ENCODE measurements at regions not wholly inside any gene's neighbourhood (a gene's known extent, or its start where the extent isn't known, plus 50 kb on each side); places are given as distances from the start of the nearest gene placed in this dataset.
"Not testable (repeated sequence)": the region's sequence is repeated elsewhere in the genome, so short reads cannot be mapped to it uniquely, and the experiment has no call there.

GRCh38 chr10:9111976-9112375 lies 1057.5 kb downstream of the GATA3 start:
- H2BK12ac ChIP-seq (ENCODE audit: low read length): no peak overlapping the region
- no peaks in the 10 kb centered on the region for H3K27me3 ChIP-seq (ENCODE audit: control insufficient read depth in 3 of 3, insufficient read depth in 3 of 3, low read depth in 1 of 3, low read length in 3 of 3)
- H2BK15ac ChIP-seq (ENCODE audit: low read length): no peak overlapping the region
- WGBS, 2 donors (ENCODE audit: extremely low coverage in 2 of 2, insufficient read length in 2 of 2, insufficient replicate concordance in 1 of 2): no CpG with 5 or more reads among the region's 4 CpGs
- no peak overlapping the region for H3K4me2 ChIP-seq (ENCODE audit: insufficient read depth, low read length, poor library complexity, severe bottlenecking)
- H3K14ac ChIP-seq (ENCODE audit: low read length): no peak overlapping the region
- no peaks in the 10 kb centered on the region for H3K36me3 ChIP-seq (replicated peaks in 1 of 2; ENCODE audit: control insufficient read depth in 2 of 2, insufficient read depth in 2 of 2, low read length in 2 of 2)
- H3K4me1 ChIP-seq (ENCODE audit: control insufficient read depth in 2 of 2, insufficient read depth in 1 of 2, low read depth in 1 of 2, low read length in 2 of 2): no peaks in the 10 kb centered on the region
- H2AK5ac ChIP-seq (ENCODE audit: low read depth, low read length): no peak overlapping the region
- no peak overlapping the region for H3K9ac ChIP-seq (ENCODE audit: low read depth, low read length, poor library complexity)
- no peak overlapping the region for H2AFZ ChIP-seq (ENCODE audit: low read length)
- H3K4me3 ChIP-seq (ENCODE audit: low read length in 2 of 2): no peak overlapping the region
- no peak overlapping the region for H4K91ac ChIP-seq (ENCODE audit: low read depth, low read length, poor library complexity)
- no peaks in the 10 kb centered on the region for H3K79me1 ChIP-seq (ENCODE audit: low read depth, low read length)
- H3K18ac ChIP-seq (ENCODE audit: low read length): no peak overlapping the region
- H3K9me3 ChIP-seq (replicated peaks in 1 of 2; ENCODE audit: control insufficient read depth in 2 of 2, insufficient read depth in 1 of 2, low read depth in 1 of 2, low read length in 2 of 2): no peaks in the 10 kb centered on the region
- H3K27ac ChIP-seq (replicated peaks; ENCODE audit: low read length): no peak overlapping the region
- H3K23ac ChIP-seq (ENCODE audit: low read depth, low read length, poor library complexity): no peak overlapping the region
- no peak overlapping the region for H4K8ac ChIP-seq (ENCODE audit: low read depth, low read length)
- H2BK120ac ChIP-seq (ENCODE audit: low read depth, low read length): no peak overlapping the region
- H3K4ac ChIP-seq (ENCODE audit: low read length): no peak overlapping the region
- no peak for DNase-seq (ENCODE audit: low spot score)
- no peak overlapping the region for H2BK5ac ChIP-seq (ENCODE audit: low read length)

- no CpG with 5 or more reads among the region's 4 CpGs for WGBS, 2 donors (ENCODE audit: extremely low coverage in 2 of 2, insufficient read length in 2 of 2, insufficient replicate concordance in 1 of 2)
Observed at GRCh38 chr10:9126728-9127127, 1072.2 kb downstream of the GATA3 start.

GRCh38 chr10:9137368-9137767 lies 1082.9 kb downstream of the GATA3 start:
- no peak overlapping the region for H3K4ac ChIP-seq (ENCODE audit: low read length)
- H3K9me3 ChIP-seq (replicated peaks in 1 of 2; ENCODE audit: control insufficient read depth in 2 of 2, insufficient read depth in 1 of 2, low read depth in 1 of 2, low read length in 2 of 2): no peaks in the 10 kb centered on the region
- H2BK15ac ChIP-seq (ENCODE audit: low read length): no peak overlapping the region
- no peaks in the 10 kb centered on the region for H3K36me3 ChIP-seq (replicated peaks in 1 of 2; ENCODE audit: control insufficient read depth in 2 of 2, insufficient read depth in 2 of 2, low read length in 2 of 2)
- H2BK5ac ChIP-seq (ENCODE audit: low read length): no peak overlapping the region
- H2AK5ac ChIP-seq (ENCODE audit: low read depth, low read length): no peak overlapping the region
- H4K91ac ChIP-seq (ENCODE audit: low read depth, low read length, poor library complexity): no peak overlapping the region
- WGBS, 2 donors (ENCODE audit: extremely low coverage in 2 of 2, insufficient read length in 2 of 2, insufficient replicate concordance in 1 of 2): no CpG with 5 or more reads among the region's 2 CpGs
- H4K8ac ChIP-seq (ENCODE audit: low read depth, low read length): no peak overlapping the region
- H2BK12ac ChIP-seq (ENCODE audit: low read length): no peak overlapping the region
- H3K79me1 ChIP-seq (ENCODE audit: low read depth, low read length): no peaks in the 10 kb centered on the region
- no peaks in the 10 kb centered on the region for H3K4me1 ChIP-seq (ENCODE audit: control insufficient read depth in 2 of 2, insufficient read depth in 1 of 2, low read depth in 1 of 2, low read length in 2 of 2)
- no peak overlapping the region for H3K4me2 ChIP-seq (ENCODE audit: insufficient read depth, low read length, poor library complexity, severe bottlenecking)
- H2BK120ac ChIP-seq (ENCODE audit: low read depth, low read length): no peak overlapping the region
- H3K14ac ChIP-seq (ENCODE audit: low read length): no peak overlapping the region
- H3K4me3 ChIP-seq (ENCODE audit: low read length in 2 of 2): no peak overlapping the region
- DNase-seq (ENCODE audit: low spot score): no peak
- no peak overlapping the region for H3K23ac ChIP-seq (ENCODE audit: low read depth, low read length, poor library complexity)
- H3K18ac ChIP-seq (ENCODE audit: low read length): no peak overlapping the region
- H3K27ac ChIP-seq (replicated peaks; ENCODE audit: low read length): no peak overlapping the region
- no peak overlapping the region for H3K9ac ChIP-seq (ENCODE audit: low read depth, low read length, poor library complexity)
- H3K27me3 ChIP-seq (ENCODE audit: control insufficient read depth in 3 of 3, insufficient read depth in 3 of 3, low read depth in 1 of 3, low read length in 3 of 3): no peaks in the 10 kb centered on the region
- H2AFZ ChIP-seq (ENCODE audit: low read length): no peak overlapping the region

More at GRCh38 chr10:9126728-9127127, 1072.2 kb downstream of the GATA3 start:
- H3K4ac ChIP-seq (ENCODE audit: low read length): no peak overlapping the region
- H3K18ac ChIP-seq (ENCODE audit: low read length): no peak overlapping the region
- no peak overlapping the region for H2BK5ac ChIP-seq (ENCODE audit: low read length)
- no peak overlapping the region for H3K9ac ChIP-seq (ENCODE audit: low read depth, low read length, poor library complexity)
- no peaks in the 10 kb centered on the region for H3K79me1 ChIP-seq (ENCODE audit: low read depth, low read length)
- no peak overlapping the region for H3K23ac ChIP-seq (ENCODE audit: low read depth, low read length, poor library complexity)
- DNase-seq (ENCODE audit: low spot score): no peak
- H2BK12ac ChIP-seq (ENCODE audit: low read length): no peak overlapping the region
- no peak overlapping the region for H3K27ac ChIP-seq (replicated peaks; ENCODE audit: low read length)
- H3K4me1 ChIP-seq (ENCODE audit: control insufficient read depth in 2 of 2, insufficient read depth in 1 of 2, low read depth in 1 of 2, low read length in 2 of 2): no peaks in the 10 kb centered on the region
- no peak overlapping the region for H2BK15ac ChIP-seq (ENCODE audit: low read length)
- no peaks in the 10 kb centered on the region for H3K36me3 ChIP-seq (replicated peaks in 1 of 2; ENCODE audit: control insufficient read depth in 2 of 2, insufficient read depth in 2 of 2, low read length in 2 of 2)
- H2AK5ac ChIP-seq (ENCODE audit: low read depth, low read length): no peak overlapping the region
- H3K27me3 ChIP-seq (ENCODE audit: control insufficient read depth in 3 of 3, insufficient read depth in 3 of 3, low read depth in 1 of 3, low read length in 3 of 3): no peaks in the 10 kb centered on the region
- H3K4me3 ChIP-seq (ENCODE audit: low read length in 2 of 2): no peak overlapping the region
- no peak overlapping the region for H2AFZ ChIP-seq (ENCODE audit: low read length)
- H3K14ac ChIP-seq (ENCODE audit: low read length): no peak overlapping the region
- no peak overlapping the region for H3K4me2 ChIP-seq (ENCODE audit: insufficient read depth, low read length, poor library complexity, severe bottlenecking)
- no peak overlapping the region for H2BK120ac ChIP-seq (ENCODE audit: low read depth, low read length)
- H3K9me3 ChIP-seq (replicated peaks in 1 of 2; ENCODE audit: control insufficient read depth in 2 of 2, insufficient read depth in 1 of 2, low read depth in 1 of 2, low read length in 2 of 2): no peaks in the 10 kb centered on the region
- H4K8ac ChIP-seq (ENCODE audit: low read depth, low read length): no peak overlapping the region
- no peak overlapping the region for H4K91ac ChIP-seq (ENCODE audit: low read depth, low read length, poor library complexity)

GRCh38 chr10:9138829-9139228 lies 1084.3 kb downstream of the GATA3 start:
- H3K27ac ChIP-seq (replicated peaks; ENCODE audit: low read length); H2BK12ac ChIP-seq (ENCODE audit: low read length); H2AK5ac ChIP-seq (ENCODE audit: low read depth, low read length); H4K8ac ChIP-seq (ENCODE audit: low read depth, low read length); H3K4me3 ChIP-seq (ENCODE audit: low read length in 2 of 2); H3K4ac ChIP-seq (ENCODE audit: low read length); H3K14ac ChIP-seq (ENCODE audit: low read length); H2BK120ac ChIP-seq (ENCODE audit: low read depth, low read length); H3K79me1 ChIP-seq (ENCODE audit: low read depth, low read length); H3K4me2 ChIP-seq (ENCODE audit: insufficient read depth, low read length, poor library complexity, severe bottlenecking); H2AFZ ChIP-seq (ENCODE audit: low read length); H3K23ac ChIP-seq (ENCODE audit: low read depth, low read length, poor library complexity); H3K18ac ChIP-seq (ENCODE audit: low read length); H3K27me3 ChIP-seq (ENCODE audit: control insufficient read depth in 3 of 3, insufficient read depth in 3 of 3, low read depth in 1 of 3, low read length in 3 of 3); H2BK5ac ChIP-seq (ENCODE audit: low read length); H3K36me3 ChIP-seq (replicated peaks in 1 of 2; ENCODE audit: control insufficient read depth in 2 of 2, insufficient read depth in 2 of 2, low read length in 2 of 2); DNase-seq (ENCODE audit: low spot score); H3K4me1 ChIP-seq (ENCODE audit: control insufficient read depth in 2 of 2, insufficient read depth in 1 of 2, low read depth in 1 of 2, low read length in 2 of 2); H3K9ac ChIP-seq (ENCODE audit: low read depth, low read length, poor library complexity); H4K91ac ChIP-seq (ENCODE audit: low read depth, low read length, poor library complexity); H2BK15ac ChIP-seq (ENCODE audit: low read length); H3K9me3 ChIP-seq (replicated peaks in 1 of 2; ENCODE audit: control insufficient read depth in 2 of 2, insufficient read depth in 1 of 2, low read depth in 1 of 2, low read length in 2 of 2): not testable (repeated sequence)
- no CpG with 5 or more reads among the region's 1 CpG for WGBS, 2 donors (ENCODE audit: extremely low coverage in 2 of 2, insufficient read length in 2 of 2, insufficient replicate concordance in 1 of 2)

Measured in neuronal stem cell (in vitro differentiated cells).